ENCODE measurements at regions not wholly inside any gene's neighbourhood (a gene's known extent, or its start where the extent isn't known, plus 50 kb on each side); places are given as distances from the start of the nearest gene placed in this dataset.

GRCh38 chr6:12221856-12222255 is 68.3 kb upstream of the EDN1 start:
- Mint-ChIP-seq H3K4me1 (ENCODE audit: low read depth) (no peaks in the 10 kb centered on the region), H3K9me3 (ENCODE audit: low read depth) (no peaks in the 10 kb centered on the region), H3K36me3 (ENCODE audit: low read depth) (no peaks in the 10 kb centered on the region), H3K27me3 (ENCODE audit: low read depth) (no peaks in the 10 kb centered on the region), H3K4me3 (ENCODE audit: unreplicated experiment) (no peak overlapping the region), H3K27ac (ENCODE audit: unreplicated experiment) (no peak overlapping the region)
- no peak for DNase-seq (ENCODE audit: low spot score)
- TF ChIP-seq CTCF (IDR thresholded peaks at IDR 0.05): no peak

GRCh38 chr6:12222405-12223366 is 67.5 kb upstream of the EDN1 start:
- Mint-ChIP-seq H3K9me3 (ENCODE audit: low read depth) (no peaks in the 10 kb centered on the region), H3K36me3 (ENCODE audit: low read depth) (no peaks in the 10 kb centered on the region), H3K27me3 (ENCODE audit: low read depth) (no peaks in the 10 kb centered on the region), H3K4me1 (ENCODE audit: low read depth) (no peaks in the 10 kb centered on the region), H3K4me3 (ENCODE audit: unreplicated experiment) (no peak overlapping the region), H3K27ac (ENCODE audit: unreplicated experiment) (no peak overlapping the region)
- TF ChIP-seq CTCF (IDR thresholded peaks at IDR 0.05): no peak
- DNase-seq (ENCODE audit: low spot score): no peak

- no peaks in the 10 kb centered on the region for H3K27me3 Mint-ChIP-seq (ENCODE audit: low read depth)
- no peaks in the 10 kb centered on the region for H3K36me3 Mint-ChIP-seq (ENCODE audit: low read depth)
- no peak for TF ChIP-seq CTCF (IDR thresholded peaks at IDR 0.05)
- no peak for DNase-seq (ENCODE audit: low spot score)
- H3K4me3 Mint-ChIP-seq (ENCODE audit: unreplicated experiment): no peak overlapping the region
- no peak overlapping the region for H3K27ac Mint-ChIP-seq (ENCODE audit: unreplicated experiment)
- H3K4me1 Mint-ChIP-seq (ENCODE audit: low read depth): no peaks in the 10 kb centered on the region
- no peaks in the 10 kb centered on the region for H3K9me3 Mint-ChIP-seq (ENCODE audit: low read depth)
Observed at GRCh38 chr6:12223383-12223782, 66.8 kb upstream of the EDN1 start.

GRCh38 chr6:12224251-12224650 is 65.9 kb upstream of the EDN1 start:
- no peak for TF ChIP-seq CTCF (IDR thresholded peaks at IDR 0.05)

GRCh38 chr6:12228447-12229146 is 61.6 kb upstream of the EDN1 start:
- Mint-ChIP-seq H3K4me1 (ENCODE audit: low read depth) (peaks cover 23% of the 10 kb centered on the region), H3K4me3 (ENCODE audit: unreplicated experiment) (no peak overlapping the region), H3K27me3 (ENCODE audit: low read depth) (no peaks in the 10 kb centered on the region), H3K9me3 (ENCODE audit: low read depth) (no peaks in the 10 kb centered on the region), H3K27ac (ENCODE audit: unreplicated experiment) (no peak overlapping the region), H3K36me3 (ENCODE audit: low read depth) (no peaks in the 10 kb centered on the region)
- no peak for TF ChIP-seq CTCF (IDR thresholded peaks at IDR 0.05)
- DNase-seq (ENCODE audit: low spot score): no peak

More at GRCh38 chr6:12224251-12224650, 65.9 kb upstream of the EDN1 start:
- Mint-ChIP-seq H3K27ac (ENCODE audit: unreplicated experiment) (no peak overlapping the region), H3K4me1 (ENCODE audit: low read depth) (no peaks in the 10 kb centered on the region), H3K4me3 (ENCODE audit: unreplicated experiment) (no peak overlapping the region), H3K27me3 (ENCODE audit: low read depth) (no peaks in the 10 kb centered on the region), H3K9me3 (ENCODE audit: low read depth) (no peaks in the 10 kb centered on the region), H3K36me3 (ENCODE audit: low read depth) (no peaks in the 10 kb centered on the region)
- DNase-seq (ENCODE audit: low spot score): no peak
